AG09309 (cell line): ENCODE measurements at regions not wholly inside any gene's neighbourhood (a gene's known extent, or its start where the extent isn't known, plus 50 kb on each side); places are given as distances from the start of the nearest gene placed in this dataset.

ENCODE experiments used
- DNase-seq: peaks from one replicate; pipeline ENCODE4 v3.0.0-alpha.2; 2010; ENCODE audit warnings: low read depth
- H3K4me3 ChIP-seq: 2 replicates; pipeline ENCODE4 v1.5.1; 2011; ENCODE audit warnings: mild to moderate bottlenecking, low read depth, low read length, moderate library complexity; ENCODE audit not compliant: control insufficient read depth
- CTCF ChIP-seq: IDR thresholded peaks from 2 replicates; pipeline ENCODE4 v1.5.1; 2011; ENCODE audit warnings: mild to moderate bottlenecking, low read depth, low read length, inconsistent platforms; ENCODE audit not compliant: insufficient read depth, control insufficient read depth; ENCODE audit errors: missing control alignments

GRCh38 chr3:186466391-186466974 is 77.7 kb downstream of the CRYGS start:
- no peak for DNase-seq
- no peak for TF ChIP-seq CTCF
- H3K4me3 ChIP-seq: no peak overlapping the region

DNA sequence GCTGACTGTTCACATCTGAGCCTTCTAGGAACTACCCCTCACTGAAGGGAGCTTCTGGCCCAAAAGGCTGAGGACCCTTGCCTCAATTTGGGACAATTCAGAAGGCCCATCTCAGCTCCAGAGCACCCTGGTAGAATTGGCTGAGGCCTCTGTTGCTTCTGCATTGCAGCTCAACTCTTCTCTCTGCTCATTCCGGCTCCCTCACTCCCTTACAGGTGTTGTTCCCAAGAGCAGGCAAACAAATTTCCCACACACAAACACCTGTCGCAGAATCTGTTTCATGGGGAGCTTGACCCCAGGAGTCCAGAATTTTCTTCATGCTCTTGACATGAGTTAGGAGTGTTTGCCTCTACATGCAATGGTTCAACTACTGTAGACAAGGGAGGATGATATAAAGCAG is 78.7 kb downstream of the CRYGS start:
- H3K4me3 ChIP-seq: no peak overlapping the region
- TF ChIP-seq CTCF: no peak

DNA sequence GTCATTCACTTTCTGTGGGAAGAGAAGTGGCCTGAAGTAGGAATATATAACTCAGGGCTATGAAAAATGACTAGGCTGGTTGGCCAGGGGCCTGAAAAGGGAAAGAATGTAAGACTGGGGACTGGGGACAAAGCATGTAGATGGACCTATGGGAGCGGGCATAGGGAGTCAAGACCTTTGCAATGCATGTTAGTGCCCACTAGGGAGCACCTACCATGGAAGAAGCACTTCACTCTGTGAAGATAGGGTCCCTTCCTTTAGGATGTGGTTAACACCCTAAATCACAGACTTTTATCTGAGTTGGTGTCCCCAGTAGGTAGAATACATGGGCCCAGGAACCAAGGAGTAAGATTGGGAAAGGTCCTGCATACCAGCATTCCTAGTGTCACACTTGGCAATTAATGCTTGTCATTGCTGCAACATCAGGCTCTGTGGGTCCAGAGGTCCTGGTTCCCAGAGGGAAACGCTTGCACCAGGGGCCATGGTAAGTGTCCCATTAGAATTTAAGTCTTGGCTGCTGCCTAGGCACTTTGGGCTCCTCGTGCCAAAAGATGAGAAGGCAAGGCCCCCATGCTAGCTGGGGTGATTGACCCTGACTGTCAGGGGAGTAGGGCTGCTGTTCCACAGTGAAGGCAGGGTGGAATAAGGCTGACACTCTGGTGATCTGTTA is 79.6 kb downstream of the CRYGS start:
- no peak for DNase-seq
- TF ChIP-seq CTCF: no peak
- H3K4me3 ChIP-seq: no peak overlapping the region

More for the DNA sequence above, 78.7 kb downstream of the CRYGS start:
- DNase-seq: no peak

- DNase-seq: peak; percentile 13
- H3K4me3 ChIP-seq: no peak overlapping the region
- no peak for TF ChIP-seq CTCF
Measured at GRCh38 chr3:186461141-186461540, 83.0 kb downstream of the CRYGS start.

DNA sequence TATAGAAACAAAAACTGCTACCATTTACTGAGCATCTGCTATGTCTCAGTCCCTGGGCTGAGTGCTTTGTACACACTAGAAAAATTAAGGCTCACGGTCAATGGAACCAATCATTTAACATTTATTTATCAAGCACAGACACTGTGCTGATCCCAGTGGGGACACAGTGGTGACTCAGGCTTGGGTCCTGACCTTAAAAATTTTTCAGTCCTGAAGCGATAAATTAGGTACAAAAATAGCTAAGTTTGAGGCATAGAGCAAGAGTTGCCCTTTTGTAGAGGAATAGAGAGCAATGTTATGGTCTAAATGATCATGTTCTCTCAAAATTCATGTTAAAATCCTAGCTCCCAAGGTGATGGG is 85.1 kb downstream of the CRYGS start:
- no peak for TF ChIP-seq CTCF

DNA sequence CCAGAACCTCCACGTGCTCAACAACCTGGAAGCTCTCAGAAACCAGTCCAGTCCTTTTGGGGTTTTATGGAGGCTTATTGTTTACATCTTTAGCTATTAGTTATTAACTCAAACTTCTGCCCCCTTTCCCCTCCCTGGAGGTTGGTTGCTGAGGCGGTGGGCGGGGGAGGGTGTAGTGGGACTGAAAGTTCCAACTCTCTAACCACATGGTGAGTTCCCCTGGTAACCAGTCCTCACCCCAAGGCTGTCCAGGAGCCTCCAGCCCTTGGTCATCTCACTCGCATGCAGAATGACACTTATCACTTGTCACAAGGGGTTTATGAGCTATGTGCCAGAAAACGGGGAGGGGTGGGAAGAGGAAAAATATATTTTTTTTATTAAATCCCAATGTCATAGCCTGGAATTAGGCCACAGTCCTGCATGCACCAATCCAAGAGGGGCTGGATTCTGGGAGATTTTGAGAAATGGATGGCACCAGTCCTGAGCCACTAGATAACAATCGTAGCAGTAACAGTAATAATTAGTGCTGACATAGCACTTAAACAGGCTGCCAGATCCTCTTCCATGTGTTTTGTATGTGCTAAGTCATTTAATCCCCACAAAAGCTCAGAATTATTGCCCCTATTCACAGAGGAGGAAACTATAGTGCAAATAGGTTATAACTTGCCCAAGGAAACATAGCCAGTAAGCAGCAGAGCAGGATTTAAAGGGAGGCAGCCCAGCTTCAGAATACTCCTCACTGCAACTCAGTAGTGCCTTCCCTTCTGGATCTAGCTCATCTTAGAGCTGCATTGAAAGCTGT is 85.7 kb downstream of the CRYGS start:
- H3K4me3 ChIP-seq: no peak overlapping the region
- DNase-seq: no peak
- no peak for TF ChIP-seq CTCF

More for the DNA sequence above, 85.1 kb downstream of the CRYGS start:
- H3K4me3 ChIP-seq: no peak overlapping the region
- DNase-seq: no peak
